SK-N-MC (cell line): ENCODE measurements at regions not wholly inside any gene's neighbourhood (a gene's known extent, or its start where the extent isn't known, plus 50 kb on each side); places are given as distances from the start of the nearest gene placed in this dataset.

Experiments
- EZH2 ChIP-seq: fragments of 200-600 bp; sonication (generic); IDR thresholded peaks from one replicate; pipeline ENCODE4 v1.6.1; 2017; ENCODE audit warnings: antibody characterized with exemption
- FOXP2 ChIP-seq: optimal IDR thresholded peaks from 2 replicates; pipeline ENCODE3; 2011; ENCODE audit warnings: mild to moderate bottlenecking, moderate library complexity; ENCODE audit not compliant: insufficient read depth; ENCODE audit errors: extremely low read length, control extremely low read depth
- POLR2AphosphoS5 ChIP-seq: IDR thresholded peaks from 2 replicates; pipeline ENCODE4 v1.6.1; 2012; ENCODE audit warnings: mild to moderate bottlenecking, low read depth, low read length, borderline replicate concordance

- TF ChIP-seq EZH2 (no peak), POLR2AphosphoS5 (no peak), FOXP2 (no peak)
Observed at GRCh38 chr7:126222782-126223181, 1030.0 kb downstream of the GRM8 start.
